ENCODE measurements at regions not wholly inside any gene's neighbourhood (a gene's known extent, or its start where the extent isn't known, plus 50 kb on each side); places are given as distances from the start of the nearest gene placed in this dataset.

- no peak for DNase-seq
Measured at GRCh38 chr6:37556881-37557644, 57.4 kb upstream of the CCDC167 start.

GRCh38 chr6:37555040-37555781, 55.5 kb upstream of the CCDC167 start:
- no peak for DNase-seq

GRCh38 chr6:37554480-37554819, 54.8 kb upstream of the CCDC167 start:
- no peak for DNase-seq

GRCh38 chr6:37552267-37552666, 52.6 kb upstream of the CCDC167 start:
- DNase-seq = no peak

GRCh38 chr6:37551867-37552266, 52.2 kb upstream of the CCDC167 start:
- no peak for DNase-seq

- no peak for DNase-seq
Measured at GRCh38 chr6:37551446-37551845, 51.8 kb upstream of the CCDC167 start.

- DNase-seq = no peak
Measured at GRCh38 chr6:37551002-37551401, 51.3 kb upstream of the CCDC167 start.

- no peak for DNase-seq
Measured at GRCh38 chr6:37550191-37550831, 50.6 kb upstream of the CCDC167 start.

- DNase-seq = no peak
Measured at GRCh38 chr6:37549558-37549957, 49.9 kb upstream of the CCDC167 start.
